Osteoblast (primary cell): ENCODE measurements at regions not wholly inside any gene's neighbourhood (a gene's known extent, or its start where the extent isn't known, plus 50 kb on each side); places are given as distances from the start of the nearest gene placed in this dataset.

Experiments used
- DNase-seq: peaks from one replicate; pipeline ENCODE4 v3.0.0; 2011; ENCODE audit warnings: low spot score, mixed read lengths; ENCODE audit not compliant: insufficient read length; ENCODE audit errors: missing footprints
- H2AFZ ChIP-seq: 2 replicates; pipeline ENCODE4 v1.6.0; 2011; ENCODE audit warnings: mild to moderate bottlenecking, low read length
- H3K27ac ChIP-seq: 2 replicates; pipeline ENCODE4 v1.5.1; 2011; ENCODE audit warnings: mild to moderate bottlenecking, low read depth, low read length, moderate library complexity
- H3K27me3 ChIP-seq: 2 replicates; pipeline ENCODE4 v1.6.0; 2012; ENCODE audit warnings: mild to moderate bottlenecking, control low read depth, inconsistent platforms, low read length, moderate library complexity; ENCODE audit not compliant: insufficient read depth
- H3K36me3 ChIP-seq: 2 replicates; pipeline ENCODE4 v1.5.1; 2011; ENCODE audit warnings: mild to moderate bottlenecking, low read length, control low read depth, moderate library complexity; ENCODE audit not compliant: insufficient read depth
- H3K4me1 ChIP-seq: 2 replicates; pipeline ENCODE4 v1.5.1; 2011; ENCODE audit warnings: mild to moderate bottlenecking, low read length, control low read depth, moderate library complexity; ENCODE audit not compliant: insufficient read depth
- H3K4me2 ChIP-seq: 2 replicates; pipeline ENCODE4 v1.6.0; 2011; ENCODE audit warnings: mild to moderate bottlenecking, low read length; ENCODE audit not compliant: insufficient read depth
- H3K4me3 ChIP-seq: fragments of 200-600 bp; sonication (generic); 3 replicates; pipeline ENCODE4 v1.5.1; 2012; ENCODE audit warnings: mild to moderate bottlenecking, low read length, inconsistent platforms; ENCODE audit not compliant: insufficient read depth
- H3K79me2 ChIP-seq: 2 replicates; pipeline ENCODE4 v1.6.0; 2012; ENCODE audit warnings: mild to moderate bottlenecking, low read length, control low read depth, inconsistent platforms; ENCODE audit not compliant: insufficient read depth
- H3K9me3 ChIP-seq: 2 replicates; pipeline ENCODE4 v1.5.1; 2011; ENCODE audit warnings: low read depth, low read length, control low read depth
- H4K20me1 ChIP-seq: 2 replicates; pipeline ENCODE4 v1.6.0; 2012; ENCODE audit warnings: mild to moderate bottlenecking, low read length, control low read depth; ENCODE audit not compliant: insufficient read depth
- TF ChIP-seq, protein P1 (sequence below): IDR thresholded peaks from 2 replicates; pipeline ENCODE4 v1.5.1; 2011; ENCODE audit warnings: mild to moderate bottlenecking, low read depth, low read length, moderate library complexity; ENCODE audit errors: extremely low read depth

DNA sequence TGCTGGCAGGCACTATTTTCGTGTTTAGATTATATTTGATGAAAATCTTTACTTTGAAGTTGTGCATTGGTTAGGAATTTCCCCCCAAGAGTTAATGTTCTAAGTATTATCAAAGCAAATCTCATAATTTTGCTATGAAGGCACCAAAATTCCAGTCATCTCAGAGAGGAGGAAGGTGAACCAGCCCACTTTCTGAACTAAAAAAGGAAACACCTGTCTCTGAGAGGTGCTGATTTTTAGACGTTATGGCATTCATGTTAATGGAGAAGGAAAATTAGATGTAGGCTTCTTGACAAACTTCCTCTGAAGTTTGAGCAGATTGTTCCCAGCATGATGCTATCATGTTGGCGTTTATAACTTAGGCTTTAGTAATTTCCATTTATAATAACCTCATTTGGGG lies 432.9 kb upstream of the ACTBL2 start:
- Histone ChIP-seq H3K36me3 (no peaks in the 10 kb centered on the region), H3K9me3 (no peaks in the 10 kb centered on the region), H3K27me3 (no peaks in the 10 kb centered on the region), H3K79me2 (no peaks in the 10 kb centered on the region), H2AFZ (no peak overlapping the region), H3K27ac (no peak overlapping the region), H3K4me2 (no peak overlapping the region), H3K4me3 (no peak overlapping the region), H4K20me1 (no peaks in the 10 kb centered on the region), H3K4me1 (no peaks in the 10 kb centered on the region)
- no peak for DNase-seq
- TF ChIP-seq, protein P1, sequence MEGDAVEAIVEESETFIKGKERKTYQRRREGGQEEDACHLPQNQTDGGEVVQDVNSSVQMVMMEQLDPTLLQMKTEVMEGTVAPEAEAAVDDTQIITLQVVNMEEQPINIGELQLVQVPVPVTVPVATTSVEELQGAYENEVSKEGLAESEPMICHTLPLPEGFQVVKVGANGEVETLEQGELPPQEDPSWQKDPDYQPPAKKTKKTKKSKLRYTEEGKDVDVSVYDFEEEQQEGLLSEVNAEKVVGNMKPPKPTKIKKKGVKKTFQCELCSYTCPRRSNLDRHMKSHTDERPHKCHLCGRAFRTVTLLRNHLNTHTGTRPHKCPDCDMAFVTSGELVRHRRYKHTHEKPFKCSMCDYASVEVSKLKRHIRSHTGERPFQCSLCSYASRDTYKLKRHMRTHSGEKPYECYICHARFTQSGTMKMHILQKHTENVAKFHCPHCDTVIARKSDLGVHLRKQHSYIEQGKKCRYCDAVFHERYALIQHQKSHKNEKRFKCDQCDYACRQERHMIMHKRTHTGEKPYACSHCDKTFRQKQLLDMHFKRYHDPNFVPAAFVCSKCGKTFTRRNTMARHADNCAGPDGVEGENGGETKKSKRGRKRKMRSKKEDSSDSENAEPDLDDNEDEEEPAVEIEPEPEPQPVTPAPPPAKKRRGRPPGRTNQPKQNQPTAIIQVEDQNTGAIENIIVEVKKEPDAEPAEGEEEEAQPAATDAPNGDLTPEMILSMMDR, result no peak

DNA sequence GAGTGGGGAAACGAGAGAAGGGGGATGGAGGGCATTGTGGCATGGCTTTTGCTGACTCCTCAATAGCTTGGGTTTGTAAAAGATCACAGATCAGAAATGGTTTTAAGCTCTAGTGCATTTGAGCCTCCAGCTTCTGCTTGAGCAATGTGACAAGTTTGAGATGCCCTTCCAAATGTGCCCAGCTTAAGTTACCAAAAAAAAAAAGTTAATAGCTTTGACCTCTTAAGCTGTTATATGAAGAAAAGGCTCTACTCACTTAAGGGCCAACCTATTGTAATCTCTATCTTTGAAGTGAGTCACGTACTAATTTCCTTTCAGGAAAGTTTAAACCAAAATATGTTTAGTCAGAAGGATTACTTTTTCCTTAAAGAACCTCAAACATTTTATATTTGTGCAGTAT lies 428.8 kb upstream of the ACTBL2 start:
- Histone ChIP-seq H4K20me1 (no peaks in the 10 kb centered on the region), H3K36me3 (no peaks in the 10 kb centered on the region), H3K79me2 (no peaks in the 10 kb centered on the region), H3K9me3 (no peaks in the 10 kb centered on the region), H3K4me2 (no peak overlapping the region), H3K27me3 (no peaks in the 10 kb centered on the region), H2AFZ (no peak overlapping the region), H3K4me3 (no peak overlapping the region), H3K4me1 (no peaks in the 10 kb centered on the region), H3K27ac (no peak overlapping the region)
- no peak for DNase-seq
- TF ChIP-seq, protein P1, result no peak

DNA sequence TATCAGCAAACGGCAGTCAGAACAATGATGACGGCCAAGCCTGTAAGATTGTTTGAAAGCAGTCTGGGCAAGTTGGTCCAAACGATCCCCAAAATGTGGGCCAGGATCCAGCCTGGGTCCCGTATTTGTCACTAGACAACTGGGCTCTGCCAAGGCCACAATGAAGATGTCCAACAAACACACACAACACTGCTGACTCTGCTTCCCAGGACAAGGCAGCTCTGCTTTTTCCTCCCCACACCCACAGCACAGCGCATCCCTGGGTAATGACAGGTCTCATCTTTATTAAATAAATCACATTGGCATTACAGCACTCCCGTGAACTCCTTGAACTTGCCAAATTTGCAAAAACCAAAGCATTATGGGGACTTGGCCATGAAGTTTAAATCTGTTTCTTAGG lies 424.1 kb upstream of the ACTBL2 start:
- Histone ChIP-seq H3K36me3 (no peaks in the 10 kb centered on the region), H3K4me3 (no peak overlapping the region), H3K4me2 (no peak overlapping the region), H3K9me3 (no peaks in the 10 kb centered on the region), H3K27me3 (no peaks in the 10 kb centered on the region), H3K4me1 (no peaks in the 10 kb centered on the region), H3K27ac (no peak overlapping the region), H4K20me1 (no peaks in the 10 kb centered on the region), H3K79me2 (no peaks in the 10 kb centered on the region), H2AFZ (no peak overlapping the region)
- TF ChIP-seq, protein P1, result no peak
- DNase-seq, result no peak

DNA sequence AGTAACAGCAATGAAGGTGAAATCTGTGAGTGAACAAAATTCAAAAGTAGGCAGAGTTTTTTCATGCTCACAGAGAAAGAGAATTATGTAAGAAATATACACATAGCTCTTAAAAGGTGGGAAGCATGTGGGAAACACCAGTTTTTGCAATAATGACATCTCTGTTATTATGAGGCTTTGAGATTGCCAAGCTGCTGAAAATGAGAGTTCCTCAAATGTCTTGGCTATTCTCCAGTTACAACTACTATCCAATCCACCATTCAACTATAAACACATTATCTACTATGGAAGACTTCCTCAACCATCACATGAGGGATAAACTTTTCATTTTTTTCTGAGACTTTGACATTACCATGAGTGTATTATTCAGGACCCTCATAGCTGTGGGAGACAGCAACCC lies 420.8 kb upstream of the ACTBL2 start:
- no peaks in the 10 kb centered on the region for H3K4me1 ChIP-seq
- no peak for DNase-seq

More for the DNA sequence above, 420.8 kb upstream of the ACTBL2 start:
- Histone ChIP-seq H3K79me2 (no peaks in the 10 kb centered on the region), H3K4me2 (no peak overlapping the region), H3K4me3 (no peak overlapping the region), H3K36me3 (no peaks in the 10 kb centered on the region), H4K20me1 (no peaks in the 10 kb centered on the region), H3K27me3 (no peaks in the 10 kb centered on the region), H3K9me3 (no peaks in the 10 kb centered on the region), H2AFZ (no peak overlapping the region), H3K27ac (no peak overlapping the region)
- TF ChIP-seq, protein P1, result no peak
